HFFc6 (cell line): ENCODE measurements at regions not wholly inside any gene's neighbourhood (a gene's known extent, or its start where the extent isn't known, plus 50 kb on each side); places are given as distances from the start of the nearest gene placed in this dataset.

Source experiments
- DNase-seq: peaks from one replicate; pipeline ENCODE4 v3.0.0-alpha.2; 2018
- H3K27ac Mint-ChIP-seq: 2 replicates; pipeline ENCODE4 v1.8.0; 2020; ENCODE audit warnings: mild to moderate bottlenecking, mixed read lengths
- H3K27me3 Mint-ChIP-seq: 2 replicates; pipeline ENCODE4 v1.8.0; 2021; ENCODE audit warnings: mild to moderate bottlenecking, moderate library complexity, mixed read lengths; ENCODE audit not compliant: insufficient read depth
- H3K36me3 Mint-ChIP-seq: 2 replicates; pipeline ENCODE4 v1.8.0; 2021; ENCODE audit warnings: low read depth, mixed read lengths
- H3K4me1 Mint-ChIP-seq: 2 replicates; pipeline ENCODE4 v1.8.0; 2020; ENCODE audit warnings: low read depth, mixed read lengths
- H3K4me3 Mint-ChIP-seq: 2 replicates; pipeline ENCODE4 v1.8.0; 2020; ENCODE audit warnings: mild to moderate bottlenecking, moderate library complexity, mixed read lengths
- H3K9me3 Mint-ChIP-seq: 2 replicates; pipeline ENCODE4 v1.8.0; 2020; ENCODE audit warnings: mild to moderate bottlenecking, mixed read lengths
- TF ChIP-seq, protein P1 (sequence below): fragments of 200-600 bp; sonication (generic); IDR thresholded peaks from 2 replicates; pipeline ENCODE4 v1.5.0; 2021; ENCODE audit warnings: antibody characterized with exemption, mild to moderate bottlenecking

GRCh38 chr14:83425706-83426105 is 1892.1 kb upstream of the SEL1L start:
- H3K27me3 Mint-ChIP-seq: no peaks in the 10 kb centered on the region
- TF ChIP-seq, protein P1, sequence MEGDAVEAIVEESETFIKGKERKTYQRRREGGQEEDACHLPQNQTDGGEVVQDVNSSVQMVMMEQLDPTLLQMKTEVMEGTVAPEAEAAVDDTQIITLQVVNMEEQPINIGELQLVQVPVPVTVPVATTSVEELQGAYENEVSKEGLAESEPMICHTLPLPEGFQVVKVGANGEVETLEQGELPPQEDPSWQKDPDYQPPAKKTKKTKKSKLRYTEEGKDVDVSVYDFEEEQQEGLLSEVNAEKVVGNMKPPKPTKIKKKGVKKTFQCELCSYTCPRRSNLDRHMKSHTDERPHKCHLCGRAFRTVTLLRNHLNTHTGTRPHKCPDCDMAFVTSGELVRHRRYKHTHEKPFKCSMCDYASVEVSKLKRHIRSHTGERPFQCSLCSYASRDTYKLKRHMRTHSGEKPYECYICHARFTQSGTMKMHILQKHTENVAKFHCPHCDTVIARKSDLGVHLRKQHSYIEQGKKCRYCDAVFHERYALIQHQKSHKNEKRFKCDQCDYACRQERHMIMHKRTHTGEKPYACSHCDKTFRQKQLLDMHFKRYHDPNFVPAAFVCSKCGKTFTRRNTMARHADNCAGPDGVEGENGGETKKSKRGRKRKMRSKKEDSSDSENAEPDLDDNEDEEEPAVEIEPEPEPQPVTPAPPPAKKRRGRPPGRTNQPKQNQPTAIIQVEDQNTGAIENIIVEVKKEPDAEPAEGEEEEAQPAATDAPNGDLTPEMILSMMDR: no peak
- no peak overlapping the region; the same call in 1 of the 2 replicates for H3K27ac Mint-ChIP-seq
- no peak overlapping the region for H3K4me3 Mint-ChIP-seq
- DNase-seq: no peak
- H3K9me3 Mint-ChIP-seq: no peaks in the 10 kb centered on the region; the same call in 1 of the 2 replicates
- no peaks in the 10 kb centered on the region for H3K36me3 Mint-ChIP-seq
- peaks cover 7% of the 10 kb centered on the region; the same call in 1 of the 2 replicates for H3K4me1 Mint-ChIP-seq

DNA sequence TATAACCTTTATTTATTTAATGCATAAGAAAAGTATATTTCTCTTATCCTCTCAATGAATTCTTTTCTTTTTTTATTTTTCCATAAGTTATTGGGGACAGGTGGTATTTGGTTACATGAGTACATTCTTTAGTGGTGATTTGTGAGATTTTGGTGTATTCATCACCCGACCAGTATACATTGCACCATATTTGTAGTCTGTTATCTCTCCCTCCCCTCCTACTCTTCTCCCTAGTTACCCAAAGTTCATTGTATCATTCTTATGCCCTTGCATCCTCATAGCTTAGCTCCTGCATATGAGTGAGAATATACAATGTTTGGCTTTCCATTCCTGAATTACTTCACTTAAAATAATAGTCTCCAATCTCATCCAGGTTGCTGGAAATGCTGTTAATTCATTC is 1900.0 kb upstream of the SEL1L start:
- no peak overlapping the region for H3K27ac Mint-ChIP-seq
- H3K4me1 Mint-ChIP-seq: peaks cover 7% of the 10 kb centered on the region; the same call in 1 of the 2 replicates
- TF ChIP-seq, protein P1: no peak
- H3K9me3 Mint-ChIP-seq: peaks cover 10% of the 10 kb centered on the region; the same call in 1 of the 2 replicates
- no peak overlapping the region for H3K4me3 Mint-ChIP-seq
- no peaks in the 10 kb centered on the region for H3K36me3 Mint-ChIP-seq
- H3K27me3 Mint-ChIP-seq: no peaks in the 10 kb centered on the region
- no peak for DNase-seq

GRCh38 chr14:83441801-83442200 is 1908.1 kb upstream of the SEL1L start:
- Mint-ChIP-seq H3K9me3 (peaks cover 7% of the 10 kb centered on the region), H3K27me3 (no peaks in the 10 kb centered on the region), H3K4me1 (no peaks in the 10 kb centered on the region), H3K4me3 (no peak overlapping the region), H3K27ac (no peak overlapping the region), H3K36me3 (peaks cover 5% of the 10 kb centered on the region; the same call in 1 of the 2 replicates)
- no peak for DNase-seq
- TF ChIP-seq, protein P1: no peak

- H3K4me3 Mint-ChIP-seq: no peak overlapping the region
- H3K36me3 Mint-ChIP-seq: no peaks in the 10 kb centered on the region; the same call in 1 of the 2 replicates
- H3K9me3 Mint-ChIP-seq: peaks cover 37% of the 10 kb centered on the region
- no peaks in the 10 kb centered on the region for H3K4me1 Mint-ChIP-seq
- DNase-seq: no peak
- no peaks in the 10 kb centered on the region for H3K27me3 Mint-ChIP-seq
- TF ChIP-seq, protein P1: no peak
- no peak overlapping the region for H3K27ac Mint-ChIP-seq
Observed at GRCh38 chr14:83455561-83455960, 1921.9 kb upstream of the SEL1L start.

GRCh38 chr14:83461521-83461920 is 1927.9 kb upstream of the SEL1L start:
- no peak for DNase-seq
- H3K4me1 Mint-ChIP-seq: no peaks in the 10 kb centered on the region
- H3K9me3 Mint-ChIP-seq: peaks cover 28% of the 10 kb centered on the region
- TF ChIP-seq, protein P1: no peak
- no peak overlapping the region for H3K4me3 Mint-ChIP-seq
- H3K27me3 Mint-ChIP-seq: peaks cover 3% of the 10 kb centered on the region; the same call in 1 of the 2 replicates
- no peaks in the 10 kb centered on the region; the same call in 1 of the 2 replicates for H3K36me3 Mint-ChIP-seq
- H3K27ac Mint-ChIP-seq: no peak overlapping the region
